ENCODE measurements at regions not wholly inside any gene's neighbourhood (a gene's known extent, or its start where the extent isn't known, plus 50 kb on each side); places are given as distances from the start of the nearest gene placed in this dataset.

DNA sequence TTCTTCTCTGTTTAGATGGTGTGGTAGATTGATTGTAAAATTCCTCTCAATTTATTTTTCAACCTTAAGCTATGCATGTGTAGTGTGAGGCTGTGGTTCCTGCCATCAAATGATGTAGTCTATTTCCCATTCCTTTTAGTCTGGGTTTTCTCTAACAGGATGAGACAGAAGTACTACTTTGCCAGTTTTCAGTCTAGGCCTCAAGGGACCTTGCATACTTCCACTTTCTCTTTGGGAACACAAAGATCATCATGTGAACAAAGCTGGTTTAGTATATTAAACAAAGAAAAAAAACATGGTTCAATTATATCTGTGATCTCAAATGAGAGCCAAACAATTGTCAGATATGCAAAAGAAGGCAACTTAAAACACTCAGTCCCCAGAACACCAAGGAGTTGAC lies 1284.0 kb downstream of the RAPGEF2 start:
- no peak for DNase-seq (ENCODE audit: insufficient read length, low spot score, missing footprints)
- H3K79me2 ChIP-seq (ENCODE audit: insufficient read depth, low read length), result no peaks in the 10 kb centered on the region
- H3K4me1 ChIP-seq (ENCODE audit: insufficient read depth, low read length), result no peaks in the 10 kb centered on the region
- H3K4me2 ChIP-seq (ENCODE audit: insufficient read depth, low read length), result no peak overlapping the region
- TF ChIP-seq CTCF (IDR thresholded peaks at IDR 0.05; ENCODE audit: extremely low read depth, low read depth, low read length), result no peak
- H3K4me3 ChIP-seq (ENCODE audit: insufficient read depth, low read length), result no peak overlapping the region
- no peaks in the 10 kb centered on the region for H3K27me3 ChIP-seq (ENCODE audit: insufficient read depth, low read length)
- no peak overlapping the region for H2AFZ ChIP-seq (ENCODE audit: low read length)
- no peaks in the 10 kb centered on the region for H3K36me3 ChIP-seq (ENCODE audit: insufficient read depth, low read length)
- no peaks in the 10 kb centered on the region for H4K20me1 ChIP-seq (ENCODE audit: insufficient read depth, low read length)
- H3K9me3 ChIP-seq (ENCODE audit: low read depth, low read length), result peaks cover 2% of the 10 kb centered on the region
- no peak overlapping the region for H3K27ac ChIP-seq (ENCODE audit: low read depth, low read length)

DNA sequence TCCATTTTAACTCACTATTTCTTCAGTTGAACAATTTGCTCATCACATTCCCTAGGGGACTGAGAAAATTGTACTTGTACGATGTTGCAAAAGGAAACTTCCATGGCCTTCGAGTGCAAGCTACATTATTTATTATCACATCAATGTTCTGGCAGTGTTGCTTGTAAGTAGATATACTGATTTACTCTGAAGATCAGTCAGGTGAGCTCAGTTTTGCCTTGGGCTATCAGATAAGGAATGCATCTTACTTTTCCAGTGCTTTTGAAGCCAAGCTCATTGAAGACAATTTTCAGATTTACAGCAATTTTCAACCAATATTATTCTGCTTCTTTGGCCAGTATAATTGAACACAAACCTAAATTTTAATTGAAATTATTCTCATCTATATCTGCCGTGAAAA lies 1296.9 kb downstream of the RAPGEF2 start:
- no peak for TF ChIP-seq CTCF (IDR thresholded peaks at IDR 0.05; ENCODE audit: extremely low read depth, low read depth, low read length)
- no peaks in the 10 kb centered on the region for H3K27me3 ChIP-seq (ENCODE audit: insufficient read depth, low read length)
- H3K4me1 ChIP-seq (ENCODE audit: insufficient read depth, low read length), result no peaks in the 10 kb centered on the region
- no peak overlapping the region for H3K4me2 ChIP-seq (ENCODE audit: insufficient read depth, low read length)
- H3K4me3 ChIP-seq (ENCODE audit: insufficient read depth, low read length), result no peak overlapping the region
- no peak overlapping the region for H3K27ac ChIP-seq (ENCODE audit: low read depth, low read length)
- no peaks in the 10 kb centered on the region for H3K79me2 ChIP-seq (ENCODE audit: insufficient read depth, low read length)
- no peaks in the 10 kb centered on the region for H3K36me3 ChIP-seq (ENCODE audit: insufficient read depth, low read length)
- no peak overlapping the region for H2AFZ ChIP-seq (ENCODE audit: low read length)
- H4K20me1 ChIP-seq (ENCODE audit: insufficient read depth, low read length), result no peaks in the 10 kb centered on the region
- no peak for DNase-seq (ENCODE audit: insufficient read length, low spot score, missing footprints)
- H3K9me3 ChIP-seq (ENCODE audit: low read depth, low read length), result peaks cover 2% of the 10 kb centered on the region

DNA sequence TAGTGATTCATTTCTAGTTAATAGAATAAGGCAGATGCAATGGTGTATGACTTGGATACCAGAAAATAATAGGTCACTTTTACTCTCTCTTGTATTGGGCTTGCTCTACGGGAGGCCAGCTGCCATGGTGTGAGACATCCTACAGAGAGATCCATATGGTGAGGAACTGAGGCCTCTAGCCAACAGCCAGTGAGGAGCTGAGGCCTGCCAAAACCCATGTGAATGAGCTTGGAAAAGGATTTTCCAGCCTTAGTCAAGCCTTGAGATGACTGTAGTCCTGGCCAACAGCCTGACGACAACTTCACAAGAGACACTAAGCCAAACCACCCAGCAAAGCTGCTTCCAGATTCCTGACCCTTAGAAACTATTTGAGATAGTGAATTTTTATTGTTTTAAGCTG lies 1300.2 kb downstream of the RAPGEF2 start:
- Histone ChIP-seq H3K4me1 (ENCODE audit: insufficient read depth, low read length) (no peaks in the 10 kb centered on the region), H3K9me3 (ENCODE audit: low read depth, low read length) (peaks cover 2% of the 10 kb centered on the region), H3K4me3 (ENCODE audit: insufficient read depth, low read length) (no peak overlapping the region), H3K36me3 (ENCODE audit: insufficient read depth, low read length) (no peaks in the 10 kb centered on the region), H3K27ac (ENCODE audit: low read depth, low read length) (no peak overlapping the region), H4K20me1 (ENCODE audit: insufficient read depth, low read length) (no peaks in the 10 kb centered on the region), H3K27me3 (ENCODE audit: insufficient read depth, low read length) (no peaks in the 10 kb centered on the region), H2AFZ (ENCODE audit: low read length) (no peak overlapping the region), H3K79me2 (ENCODE audit: insufficient read depth, low read length) (no peaks in the 10 kb centered on the region), H3K4me2 (ENCODE audit: insufficient read depth, low read length) (no peak overlapping the region)
- no peak for TF ChIP-seq CTCF (IDR thresholded peaks at IDR 0.05; ENCODE audit: extremely low read depth, low read depth, low read length)
- no peak for DNase-seq (ENCODE audit: insufficient read length, low spot score, missing footprints)

DNA sequence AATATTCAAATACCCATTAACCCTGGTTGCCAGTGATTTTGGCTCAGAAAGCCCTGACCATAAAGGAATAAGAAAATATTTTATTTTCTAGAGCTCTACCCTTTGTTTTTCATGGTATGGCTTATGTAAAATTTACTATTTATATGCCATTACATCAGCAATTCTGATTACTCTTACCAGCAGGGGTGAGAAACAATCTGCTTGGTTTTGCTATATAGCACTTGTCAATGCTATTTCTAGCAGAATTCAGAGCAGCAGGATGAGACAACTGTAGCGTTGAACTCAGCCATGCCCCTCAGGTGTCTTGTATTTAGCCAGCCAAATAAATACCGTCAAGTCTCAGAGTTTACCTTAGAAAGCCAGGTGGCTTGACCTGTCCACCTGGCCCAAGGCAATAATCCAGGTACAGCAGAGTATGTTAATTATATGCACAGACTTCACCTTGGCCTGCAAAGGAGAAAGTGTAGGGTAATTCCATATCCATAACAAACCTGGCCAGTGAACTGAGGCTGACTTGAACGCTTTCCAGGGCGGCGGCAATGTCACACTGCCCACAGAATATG lies 1303.5 kb downstream of the RAPGEF2 start:
- Histone ChIP-seq H2AFZ (ENCODE audit: low read length) (no peak overlapping the region), H3K4me3 (ENCODE audit: insufficient read depth, low read length) (no peak overlapping the region), H3K9me3 (ENCODE audit: low read depth, low read length) (no peaks in the 10 kb centered on the region), H3K27ac (ENCODE audit: low read depth, low read length) (no peak overlapping the region), H3K79me2 (ENCODE audit: insufficient read depth, low read length) (no peaks in the 10 kb centered on the region), H3K4me2 (ENCODE audit: insufficient read depth, low read length) (no peak overlapping the region), H4K20me1 (ENCODE audit: insufficient read depth, low read length) (no peaks in the 10 kb centered on the region), H3K4me1 (ENCODE audit: insufficient read depth, low read length) (no peaks in the 10 kb centered on the region), H3K36me3 (ENCODE audit: insufficient read depth, low read length) (no peaks in the 10 kb centered on the region), H3K27me3 (ENCODE audit: insufficient read depth, low read length) (no peaks in the 10 kb centered on the region)
- no peak for TF ChIP-seq CTCF (IDR thresholded peaks at IDR 0.05; ENCODE audit: extremely low read depth, low read depth, low read length)
- DNase-seq (ENCODE audit: insufficient read length, low spot score, missing footprints), result no peak
